ENCODE measurements at regions not wholly inside any gene's neighbourhood (a gene's known extent, or its start where the extent isn't known, plus 50 kb on each side); places are given as distances from the start of the nearest gene placed in this dataset.

- no peak overlapping the region for H3K4me2 ChIP-seq (ENCODE audit: control insufficient read depth, insufficient read depth)
- H3K4me1 ChIP-seq (ENCODE audit: control insufficient read depth, insufficient read depth, low read length), result no peaks in the 10 kb centered on the region
- no peak overlapping the region for H3K4me3 ChIP-seq
- ChIA-PET SMC1A (ENCODE audit: uncharacterized antibody, unreplicated experiment) (no interaction called here), RAD21 (ENCODE audit: unreplicated experiment) (no interaction called here), CTCF (no interaction called here), POLR2A (no interaction called here)
- FAIRE-seq (no peak), ATAC-seq (no peak), DNase-seq (ENCODE audit: low read depth, low spot score) (no peak)
- H3K27ac ChIP-seq (ENCODE audit: control insufficient read depth, insufficient read depth), result no peak overlapping the region
- WGBS (ENCODE audit: insufficient coverage, insufficient replicate concordance, low lambda C conversion rate, missing lambda C conversion rate), result 10% methylated on average over 3 of the region's 3 CpGs
- no peak overlapping the region for H3K9ac ChIP-seq (ENCODE audit: control insufficient read depth, insufficient read depth, low read length)
- H3K79me2 ChIP-seq (ENCODE audit: control insufficient read depth, insufficient read depth, low read length), result no peaks in the 10 kb centered on the region
- in situ Hi-C loops (cut with MboI) (no loop called here), intact Hi-C loops (cut with micrococcal nuclease; ENCODE audit: unreplicated experiment) (no loop called here)
- BruUV-seq (replicated peaks), result no TSS peak
- TF ChIP-seq STAT1 (conservative IDR thresholded peaks at IDR 0.05), result no peak
- TF ChIP-seq ELK1 (IDR thresholded peaks at IDR 0.05; ENCODE audit: low read depth, low read length), result no peak
- TF ChIP-seq POLR2A (IDR thresholded peaks at IDR 0.05; ENCODE audit: low read depth, low read length), result no peak
- TF ChIP-seq EED (IDR thresholded peaks at IDR 0.05; ENCODE audit: low read depth), result no peak
- no peak for TF ChIP-seq PBX3 (IDR thresholded peaks at IDR 0.05; ENCODE audit: insufficient replicate concordance, low read depth, low read length)
- TF ChIP-seq WRNIP1 (IDR thresholded peaks at IDR 0.05; ENCODE audit: borderline replicate concordance, low read depth, low read length), result no peak
- TF ChIP-seq MAX (IDR thresholded peaks at IDR 0.05; ENCODE audit: low read depth, low read length), result no peak
- TF ChIP-seq FOXK2 (IDR thresholded peaks at IDR 0.05), result no peak
- no peak for TF ChIP-seq YY1 (IDR thresholded peaks at IDR 0.05; ENCODE audit: low read depth, low read length)
- no peak for TF ChIP-seq ZBTB4 (CRISPR knock-in tag; IDR thresholded peaks at IDR 0.05)
- TF ChIP-seq TARDBP (IDR thresholded peaks at IDR 0.05; ENCODE audit: borderline replicate concordance), result no peak
- H3K9me3 ChIP-seq (replicated peaks; ENCODE audit: control insufficient read depth, insufficient read depth, low read length), result no peaks in the 10 kb centered on the region
- H3K36me3 ChIP-seq (ENCODE audit: control insufficient read depth in 2 of 2, insufficient read depth in 2 of 2, low read length in 1 of 2), result no peaks in the 10 kb centered on the region
- H2AFZ ChIP-seq (ENCODE audit: control insufficient read depth, low read depth, low read length), result no peak overlapping the region
- no peaks in the 10 kb centered on the region for H3K27me3 ChIP-seq (replicated peaks in 1 of 2; ENCODE audit: control insufficient read depth in 2 of 2, insufficient read depth in 2 of 2, low read length in 1 of 2)
- H4K20me1 ChIP-seq (ENCODE audit: control insufficient read depth, insufficient read depth), result no peaks in the 10 kb centered on the region
Observed at GRCh38 chr4:93960916-93961315, 132.4 kb downstream of the ATOH1 start.

Data from GM12878 (cell line).